HG03060 (cell line): ENCODE measurements at regions not wholly inside any gene's neighbourhood (a gene's known extent, or its start where the extent isn't known, plus 50 kb on each side); places are given as distances from the start of the nearest gene placed in this dataset.

ENCODE experiments used
- ATAC-seq: cut with Tn5 transposase; IDR thresholded peaks from one replicate; pipeline ENCODE4 v1.9.1; 2021; ENCODE audit warnings: low read depth, moderate number of reproducible peaks; ENCODE audit not compliant: unreplicated experiment

GRCh38 chrX:16480049-16480448 lies 169.9 kb upstream of the S100G start:
- ATAC-seq, result no peak

DNA sequence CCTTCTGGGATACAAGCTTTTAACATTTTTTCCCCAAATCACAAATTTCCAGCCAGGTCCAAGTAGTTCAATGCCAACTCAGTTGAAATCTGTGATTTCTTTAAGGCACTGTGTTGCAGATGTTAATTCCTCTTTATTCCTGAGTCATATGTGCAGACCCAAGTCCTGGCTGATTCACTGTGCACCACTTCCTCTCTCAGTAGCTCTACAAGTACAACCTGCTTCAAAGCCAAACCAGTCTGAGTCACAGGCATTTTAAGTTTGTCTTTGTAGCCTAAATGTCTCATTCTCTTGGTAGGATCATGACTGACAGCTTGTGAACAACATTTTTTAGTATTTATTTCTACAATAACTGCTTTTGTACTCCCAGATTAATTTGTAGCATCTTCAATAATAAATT lies 165.6 kb upstream of the S100G start:
- ATAC-seq, result no peak

GRCh38 chrX:16487620-16488385 lies 162.2 kb upstream of the S100G start:
- ATAC-seq, result no peak

- ATAC-seq, result no peak
These were observed 161.0 kb upstream of the S100G start for GRCh38 chrX:16488959-16489358.

- no peak for ATAC-seq
These were observed 158.5 kb upstream of the S100G start for GRCh38 chrX:16491461-16491860.

DNA sequence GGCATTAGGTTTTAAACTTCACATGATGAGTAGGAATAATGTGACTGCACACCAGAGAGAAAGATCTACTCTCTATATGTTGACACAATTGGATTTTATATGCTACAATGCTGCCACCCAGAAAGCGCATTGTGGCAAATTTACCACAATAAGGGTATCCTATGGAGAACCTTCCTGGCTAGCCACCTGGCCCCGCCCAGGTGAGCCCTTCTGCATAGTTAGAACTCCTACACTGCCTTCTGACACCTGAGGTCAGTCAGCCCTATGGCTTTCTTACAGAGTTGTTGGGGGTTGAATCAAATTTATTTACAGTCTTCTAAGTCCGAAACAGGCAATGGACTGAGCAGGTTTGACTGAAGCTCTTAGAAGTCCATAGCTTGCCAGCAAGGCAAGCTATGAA lies 153.8 kb upstream of the S100G start:
- no peak for ATAC-seq

DNA sequence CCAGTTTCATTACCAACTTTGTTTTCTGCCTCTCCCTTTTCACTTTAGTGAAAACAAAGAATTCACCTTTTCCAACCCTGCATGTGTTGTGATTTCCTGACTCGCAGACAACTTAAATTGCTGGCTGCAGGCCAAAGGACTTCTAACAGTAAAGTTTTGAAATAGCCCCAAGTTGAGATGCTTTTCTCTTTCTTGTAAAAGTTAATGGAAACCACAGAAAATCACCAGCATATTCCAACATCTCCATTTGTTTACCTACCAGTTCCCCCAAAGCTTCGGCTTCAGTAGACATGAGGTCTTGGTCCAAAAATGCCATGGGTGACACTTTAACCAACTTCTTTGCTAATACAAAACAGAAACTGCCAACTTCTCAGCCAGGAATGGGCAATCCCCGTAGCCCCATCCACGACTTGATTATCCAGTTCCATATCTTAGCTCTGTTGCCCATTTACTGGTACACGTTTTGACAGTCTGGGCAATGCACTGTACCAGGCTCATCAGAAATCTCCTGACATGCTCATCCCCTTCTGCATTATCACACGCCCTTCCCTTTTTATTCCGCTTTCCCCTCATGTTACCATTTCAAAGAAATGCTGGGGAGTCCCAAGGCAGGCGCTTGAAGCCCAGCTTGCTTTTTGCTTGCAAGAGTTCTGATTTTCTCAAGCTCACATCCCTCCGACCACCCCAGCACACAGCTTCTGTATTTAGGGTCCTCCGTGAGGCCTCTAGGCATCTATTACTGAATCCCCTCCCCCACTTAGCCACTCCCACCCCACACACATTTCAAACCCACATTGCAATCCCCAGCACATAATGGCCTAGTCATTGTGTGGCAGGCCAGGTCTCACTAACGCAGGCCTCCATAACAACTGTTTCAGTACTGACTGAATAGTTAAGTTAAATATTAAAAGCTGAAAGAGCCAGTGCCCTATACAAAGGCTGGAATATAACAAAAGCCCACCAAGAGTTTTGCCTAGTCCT lies 137.9 kb upstream of the S100G start:
- ATAC-seq, result no peak

- ATAC-seq, result no peak
These were observed 133.6 kb upstream of the S100G start for GRCh38 chrX:16516232-16516876.

GRCh38 chrX:16517039-16517605 lies 132.8 kb upstream of the S100G start:
- ATAC-seq, result no peak

GRCh38 chrX:16518131-16518530 lies 131.8 kb upstream of the S100G start:
- no peak for ATAC-seq

GRCh38 chrX:16524316-16524715 lies 125.6 kb upstream of the S100G start:
- ATAC-seq, result no peak

GRCh38 chrX:16526003-16526402 lies 124.0 kb upstream of the S100G start:
- ATAC-seq, result no peak

DNA sequence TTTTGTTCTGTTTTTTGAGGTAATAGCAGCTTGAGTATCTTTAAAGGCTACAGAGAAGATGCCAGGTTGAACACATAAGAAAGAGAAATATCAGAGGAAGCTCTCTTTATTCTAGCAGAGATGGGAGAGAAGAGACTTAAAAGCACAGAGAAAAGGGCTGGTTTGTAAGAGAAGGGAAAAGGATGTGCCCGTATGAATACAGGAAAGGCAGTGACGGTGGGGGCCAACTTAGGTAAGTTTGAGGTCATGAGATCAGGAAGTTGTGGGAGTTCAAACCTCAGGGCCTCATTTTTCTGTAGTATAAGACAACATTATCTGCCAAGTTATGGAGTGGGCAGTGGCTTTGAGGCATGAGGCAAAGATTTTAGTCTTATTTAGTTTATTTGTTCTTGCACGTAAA lies 121.3 kb upstream of the S100G start:
- no peak for ATAC-seq
